Left lung (tissue), 4 donors: ENCODE measurements at regions not wholly inside any gene's neighbourhood (a gene's known extent, or its start where the extent isn't known, plus 50 kb on each side); places are given as distances from the start of the nearest gene placed in this dataset.

ENCODE experiments used
- ATAC-seq: fragments of 200-7000 bp; cut with Tn5 transposase; one replicate; pipeline ENCODE4 v1.9.1; 2020; ENCODE audit warnings: moderate library complexity
- DNase-seq, 4 donors: peaks; one replicate each; pipeline ENCODE4 v3.0.0-alpha.2; 2013 to 2020
- H3K27ac ChIP-seq, 2 donors: fragments of 200-600 bp; sonication (generic) in 1 of 2; one replicate each; pipeline versions ENCODE4 v1.5.0 to v1.8.0; 2020 to 2021
- H3K27me3 ChIP-seq, 2 donors: fragments of 200-600 bp; sonication (generic) in 1 of 2; one replicate each; pipeline versions ENCODE4 v1.5.0 to v1.8.0; 2020 to 2021
- H3K36me3 ChIP-seq, 2 donors: fragments of 200-600 bp; sonication (generic) in 1 of 2; one replicate each; pipeline versions ENCODE4 v1.5.0 to v1.8.0; 2020 to 2021
- H3K4me1 ChIP-seq, 2 donors: fragments of 200-600 bp; one replicate each; pipeline ENCODE4 v1.8.0; 2021
- H3K4me3 ChIP-seq, 2 donors: fragments of 200-600 bp; sonication (generic) in 1 of 2; one replicate each; pipeline versions ENCODE4 v1.5.0 to v1.8.0; 2020 to 2021; ENCODE audit warnings: mild to moderate bottlenecking in 1 of 2
- H3K9me3 ChIP-seq, 2 donors: fragments of 200-600 bp; sonication (generic) in 1 of 2; one replicate each; pipeline versions ENCODE4 v1.5.0 to v1.8.0; 2020 to 2021
- CTCF ChIP-seq, 2 donors: fragments of 200-600 bp; sonication (generic) in 1 of 2; IDR thresholded peaks; one replicate each; pipeline versions ENCODE4 v1.5.0 to v1.8.0; 2021; ENCODE audit warnings: antibody characterized with exemption in 2 of 2
- intact Hi-C, 2 donors: fragments of 100-400 bp; cut with DNase I; formaldehyde crosslinking; loops; one replicate each; pipeline versions ENCODE4 v1.11.2 to v1.14.2; 2022
- donor health status: DM: no; HTN: yes; CAD: no.
- donor health status: DM: no; HTN: no; CAD: no.

DNA sequence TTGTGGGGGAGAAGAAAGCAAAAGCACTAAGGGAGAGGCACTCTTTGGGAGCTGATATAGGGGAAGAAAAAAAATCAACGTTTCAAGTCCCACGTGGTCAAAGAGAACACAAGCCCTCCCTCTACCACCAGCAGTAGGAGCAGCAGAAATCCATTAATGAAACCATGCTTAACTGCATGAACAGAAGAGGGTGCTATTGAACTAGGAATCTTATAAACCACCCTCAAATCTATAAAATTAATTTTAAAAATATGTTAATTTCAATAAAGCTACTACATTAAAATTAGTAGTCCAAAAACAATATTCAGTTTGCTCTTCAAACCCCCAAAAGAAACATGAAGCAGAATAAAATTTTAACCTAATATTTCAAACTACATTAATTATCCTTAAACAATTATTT lies 147.8 kb downstream of the TMEM18 start:
- Histone ChIP-seq H3K27ac (no peak overlapping the region), H3K4me1 (no peaks in the 10 kb centered on the region), H3K36me3 (no peaks in the 10 kb centered on the region), H3K27me3 (peaks cover 0 to 8% of the 10 kb centered on the region in 2 donors), H3K9me3 (peaks cover 4 to 14% of the 10 kb centered on the region in 2 donors), H3K4me3 (no peak overlapping the region)
- intact Hi-C loops = no loop called here
- DNase-seq (no peak), ATAC-seq (no peak)
- no peak for TF ChIP-seq CTCF (IDR thresholded peaks at IDR 0.05)

DNA sequence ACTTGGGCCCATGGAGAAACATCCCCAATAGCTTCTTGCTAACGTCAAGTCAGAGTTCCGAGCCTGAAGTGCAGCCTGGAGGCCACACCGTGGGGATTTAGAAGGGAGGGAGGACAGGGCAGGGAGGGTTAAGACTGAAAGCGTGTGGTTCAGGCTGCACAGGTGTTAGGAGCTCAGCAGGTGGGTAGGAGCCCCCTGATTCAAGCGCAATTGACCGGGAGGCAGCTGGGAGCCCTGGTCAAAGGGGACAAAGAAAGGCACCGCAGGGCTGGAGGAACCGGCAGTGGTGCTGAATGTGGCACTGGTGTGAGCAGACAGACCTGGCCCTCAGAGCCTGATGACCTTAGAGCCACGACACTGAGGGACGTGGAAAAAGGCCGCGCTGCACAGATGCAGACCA lies 149.6 kb downstream of the TMEM18 start:
- ATAC-seq (no peak), DNase-seq (no peak)
- peaks cover 0 to 8% of the 10 kb centered on the region in 2 donors for H3K27me3 ChIP-seq
- H3K4me1 ChIP-seq = no peaks in the 10 kb centered on the region
- peaks cover 4 to 14% of the 10 kb centered on the region in 2 donors for H3K9me3 ChIP-seq
- intact Hi-C loops = no loop called here
- H3K27ac ChIP-seq = no peak overlapping the region
- H3K4me3 ChIP-seq = no peak overlapping the region
- no peaks in the 10 kb centered on the region for H3K36me3 ChIP-seq
- TF ChIP-seq CTCF (IDR thresholded peaks at IDR 0.05) = no peak

GRCh38 chr2:526918-527317 lies 150.3 kb downstream of the TMEM18 start:
- intact Hi-C loops = no loop called here
- Histone ChIP-seq H3K36me3 (no peaks in the 10 kb centered on the region), H3K27me3 (peaks cover 0 to 8% of the 10 kb centered on the region in 2 donors), H3K27ac (no peak overlapping the region), H3K9me3 (peaks cover 4 to 11% of the 10 kb centered on the region in 2 donors), H3K4me1 (no peaks in the 10 kb centered on the region), H3K4me3 (no peak overlapping the region)
- DNase-seq (no peak), ATAC-seq (no peak)
- no peak for TF ChIP-seq CTCF (IDR thresholded peaks at IDR 0.05)

GRCh38 chr2:525611-526010 lies 151.6 kb downstream of the TMEM18 start:
- peaks cover 0 to 8% of the 10 kb centered on the region in 2 donors for H3K27me3 ChIP-seq
- H3K4me1 ChIP-seq = no peaks in the 10 kb centered on the region
- H3K36me3 ChIP-seq = no peaks in the 10 kb centered on the region
- no peak overlapping the region for H3K27ac ChIP-seq
- no peak for ATAC-seq
- H3K4me3 ChIP-seq = no peak overlapping the region
- intact Hi-C loops = no loop called here
- no peak for TF ChIP-seq CTCF (IDR thresholded peaks at IDR 0.05)
- peaks cover 4 to 11% of the 10 kb centered on the region in 2 donors for H3K9me3 ChIP-seq
- no peak for DNase-seq

DNA sequence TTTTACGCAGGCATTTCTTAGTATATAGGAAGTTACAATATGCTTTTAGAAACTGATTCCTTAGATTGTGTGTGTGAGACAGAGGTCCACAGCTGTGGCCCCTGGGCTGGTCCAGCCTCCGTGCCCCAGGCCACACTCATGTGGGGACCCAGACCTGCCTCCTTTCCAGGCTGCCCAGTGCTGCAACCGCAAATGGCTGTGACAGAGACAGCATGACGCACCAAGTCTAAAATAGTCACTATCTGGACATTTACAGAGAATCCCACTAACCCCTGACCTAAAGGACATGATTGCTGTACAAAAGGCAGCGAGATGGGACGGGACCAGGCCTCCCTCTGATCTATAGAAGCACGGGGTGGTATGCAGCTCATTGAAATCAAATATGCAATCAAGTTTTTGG lies 152.2 kb downstream of the TMEM18 start:
- DNase-seq (no peak), ATAC-seq (no peak)
- peaks cover 4 to 9% of the 10 kb centered on the region in 2 donors for H3K9me3 ChIP-seq
- H3K36me3 ChIP-seq = no peaks in the 10 kb centered on the region
- no peak overlapping the region for H3K27ac ChIP-seq
- no peak for TF ChIP-seq CTCF (IDR thresholded peaks at IDR 0.05)
- H3K27me3 ChIP-seq = peaks cover 0 to 8% of the 10 kb centered on the region in 2 donors
- H3K4me1 ChIP-seq = no peaks in the 10 kb centered on the region
- no peak overlapping the region for H3K4me3 ChIP-seq
- intact Hi-C loops = no loop called here
